ENCODE measurements at regions not wholly inside any gene's neighbourhood (a gene's known extent, or its start where the extent isn't known, plus 50 kb on each side); places are given as distances from the start of the nearest gene placed in this dataset.
"Not testable (repeated sequence)": the region's sequence is repeated elsewhere in the genome, so short reads cannot be mapped to it uniquely, and the experiment has no call there.

GRCh38 chr6:9851541-9852380, 563.1 kb downstream of the TFAP2A start:
- Mint-ChIP-seq H3K9me3 (peaks cover 34% of the 10 kb centered on the region), H3K4me1 (no peaks in the 10 kb centered on the region), H3K4me3 (no peak overlapping the region), H3K27me3 (no peaks in the 10 kb centered on the region), H3K27ac (no peak overlapping the region), H3K36me3 (no peaks in the 10 kb centered on the region)
- DNase-seq = no peak
- CTCF ChIA-PET = no interaction called here

DNA sequence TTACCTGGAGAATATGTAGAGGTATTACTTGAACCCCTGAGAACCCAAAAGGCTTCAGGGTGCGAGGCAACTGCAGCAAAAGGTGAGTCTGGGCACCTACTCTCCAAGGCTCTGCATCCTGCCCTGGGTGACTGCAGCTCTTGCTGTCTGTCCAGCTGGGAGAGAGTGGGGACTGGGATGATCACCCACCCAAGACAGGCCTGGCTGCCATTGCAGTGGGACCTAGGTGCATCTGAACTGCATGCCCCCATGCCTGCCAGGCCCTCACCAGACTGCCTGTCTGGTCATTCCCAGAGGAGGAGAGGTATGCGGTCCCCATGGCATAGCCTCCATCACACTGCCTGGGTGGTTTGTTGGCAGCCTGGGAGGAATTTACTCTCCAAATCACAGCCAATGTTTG, 563.9 kb downstream of the TFAP2A start:
- DNase-seq = no peak
- Mint-ChIP-seq H3K36me3 (no peaks in the 10 kb centered on the region), H3K27ac (no peak overlapping the region), H3K4me1 (no peaks in the 10 kb centered on the region), H3K9me3 (peaks cover 36% of the 10 kb centered on the region), H3K27me3 (no peaks in the 10 kb centered on the region), H3K4me3 (no peak overlapping the region)
- CTCF ChIA-PET = no interaction called here

DNA sequence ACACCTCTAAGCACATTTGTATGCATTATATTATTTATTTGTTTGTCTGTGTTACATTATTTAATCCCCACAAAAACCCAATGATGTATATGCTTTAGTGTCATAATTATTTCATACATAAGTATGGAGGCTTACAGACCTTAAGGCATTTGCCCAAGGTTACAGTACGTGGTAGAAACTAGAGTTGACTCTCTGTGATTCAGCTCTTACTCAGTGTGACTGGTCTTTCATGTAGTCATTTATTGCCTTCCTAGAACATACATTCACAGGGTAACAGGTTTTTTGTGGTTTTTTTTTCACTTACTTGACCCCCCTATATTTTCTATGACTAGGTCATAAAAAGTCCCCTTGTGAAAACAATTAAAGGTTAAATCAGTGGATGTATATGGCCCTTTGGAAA, 566.8 kb downstream of the TFAP2A start:
- Mint-ChIP-seq H3K9me3 (peaks cover 25% of the 10 kb centered on the region), H3K27me3 (no peaks in the 10 kb centered on the region), H3K36me3 (no peaks in the 10 kb centered on the region), H3K27ac (no peak overlapping the region), H3K4me3 (no peak overlapping the region), H3K4me1 (no peaks in the 10 kb centered on the region)
- no peak for DNase-seq
- CTCF ChIA-PET = no interaction called here

GRCh38 chr6:9841886-9842725, 572.8 kb downstream of the TFAP2A start:
- no peak overlapping the region for H3K27ac Mint-ChIP-seq
- H3K4me1 Mint-ChIP-seq = no peaks in the 10 kb centered on the region
- H3K27me3 Mint-ChIP-seq = no peaks in the 10 kb centered on the region
- DNase-seq = no peak
- peaks cover 13% of the 10 kb centered on the region for H3K9me3 Mint-ChIP-seq
- no peak overlapping the region for H3K4me3 Mint-ChIP-seq
- CTCF ChIA-PET = no interaction called here
- H3K36me3 Mint-ChIP-seq = no peaks in the 10 kb centered on the region

DNA sequence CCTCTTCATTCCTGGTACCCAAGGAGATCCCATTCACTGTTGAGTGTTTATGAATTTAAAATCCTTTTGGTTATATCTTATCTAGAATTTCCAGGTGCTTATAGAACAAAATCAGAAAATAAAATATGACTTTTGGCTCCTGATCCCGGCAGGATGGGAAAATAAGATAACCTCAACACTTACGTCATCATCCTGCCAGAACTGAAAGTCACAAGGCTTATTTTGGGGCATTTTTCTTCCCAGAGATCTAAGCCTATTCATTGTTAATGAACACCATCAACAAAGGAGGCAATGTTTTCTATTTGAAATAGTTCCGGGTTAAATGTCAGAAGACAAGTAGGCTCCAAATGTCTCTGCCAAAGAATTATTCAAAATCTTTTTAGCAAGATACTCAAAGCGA, 580.6 kb downstream of the TFAP2A start:
- Mint-ChIP-seq H3K4me3 (no peak overlapping the region), H3K27me3 (no peaks in the 10 kb centered on the region), H3K27ac (no peak overlapping the region), H3K36me3 (no peaks in the 10 kb centered on the region), H3K9me3 (peaks cover 9% of the 10 kb centered on the region), H3K4me1 (no peaks in the 10 kb centered on the region)
- DNase-seq = no peak
- CTCF ChIA-PET = no interaction called here

- H3K27me3 Mint-ChIP-seq = no peaks in the 10 kb centered on the region
- H3K4me3 Mint-ChIP-seq = no peak overlapping the region
- peaks cover 5% of the 10 kb centered on the region for H3K9me3 Mint-ChIP-seq
- H3K27ac Mint-ChIP-seq = no peak overlapping the region
- CTCF ChIA-PET = no interaction called here
- H3K4me1 Mint-ChIP-seq = no peaks in the 10 kb centered on the region
- DNase-seq = no peak
- H3K36me3 Mint-ChIP-seq = no peaks in the 10 kb centered on the region
Observed at GRCh38 chr6:9831783-9832182, 583.1 kb downstream of the TFAP2A start.

GRCh38 chr6:9830808-9831207, 584.1 kb downstream of the TFAP2A start:
- Mint-ChIP-seq H3K27me3 (no peaks in the 10 kb centered on the region), H3K4me1 (no peaks in the 10 kb centered on the region), H3K4me3 (no peak overlapping the region), H3K9me3 (peaks cover 3% of the 10 kb centered on the region), H3K27ac (no peak overlapping the region), H3K36me3 (no peaks in the 10 kb centered on the region)
- CTCF ChIA-PET = no interaction called here
- DNase-seq = no peak

- CTCF ChIA-PET = no interaction called here
- Mint-ChIP-seq H3K4me3 (no peak overlapping the region), H3K36me3 (no peaks in the 10 kb centered on the region), H3K27me3 (no peaks in the 10 kb centered on the region), H3K9me3 (peaks cover 3% of the 10 kb centered on the region), H3K4me1 (no peaks in the 10 kb centered on the region), H3K27ac (no peak overlapping the region)
- DNase-seq = no peak
Observed at GRCh38 chr6:9825526-9825925, 589.3 kb downstream of the TFAP2A start.

DNA sequence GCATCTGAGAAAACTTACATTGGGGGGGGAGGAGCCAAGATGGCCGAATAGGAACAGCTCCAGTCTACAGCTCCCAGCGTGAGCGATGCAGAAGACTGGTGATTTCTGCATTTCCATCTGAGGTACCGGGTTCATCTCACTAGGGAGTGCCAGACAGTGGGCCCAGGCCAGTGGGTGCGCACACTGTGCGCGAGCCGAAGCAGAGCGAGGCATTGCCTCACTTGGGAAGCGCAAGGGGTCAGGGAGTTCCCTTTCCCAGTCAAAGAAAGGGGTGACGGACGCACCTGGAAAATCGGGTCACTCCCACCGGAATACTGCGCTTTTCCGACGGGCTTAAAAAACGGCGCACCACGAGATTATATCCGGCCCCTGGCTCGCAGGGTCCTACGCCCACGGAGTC, 604.1 kb downstream of the TFAP2A start:
- H3K27me3 Mint-ChIP-seq, H3K9me3 Mint-ChIP-seq, H3K27ac Mint-ChIP-seq, DNase-seq, H3K4me3 Mint-ChIP-seq, CTCF ChIA-PET, H3K36me3 Mint-ChIP-seq, H3K4me1 Mint-ChIP-seq: not testable (repeated sequence)

- CTCF ChIA-PET = no interaction called here
- H3K9me3 Mint-ChIP-seq = peaks cover 6% of the 10 kb centered on the region
- H3K36me3 Mint-ChIP-seq = no peaks in the 10 kb centered on the region
- H3K4me1 Mint-ChIP-seq = no peaks in the 10 kb centered on the region
- DNase-seq = no peak
- H3K4me3 Mint-ChIP-seq = no peak overlapping the region
- no peaks in the 10 kb centered on the region for H3K27me3 Mint-ChIP-seq
- no peak overlapping the region for H3K27ac Mint-ChIP-seq
Observed at GRCh38 chr6:9810286-9810685, 604.6 kb downstream of the TFAP2A start.

GRCh38 chr6:9806195-9806594, 608.7 kb downstream of the TFAP2A start:
- Mint-ChIP-seq H3K4me1 (no peaks in the 10 kb centered on the region), H3K9me3 (peaks cover 6% of the 10 kb centered on the region), H3K4me3 (no peak overlapping the region), H3K27ac (no peak overlapping the region), H3K27me3 (no peaks in the 10 kb centered on the region), H3K36me3 (no peaks in the 10 kb centered on the region)
- CTCF ChIA-PET = no interaction called here
- DNase-seq = no peak

- DNase-seq = no peak
- H3K27ac Mint-ChIP-seq = no peak overlapping the region
- H3K9me3 Mint-ChIP-seq = peaks cover 6% of the 10 kb centered on the region
- no peaks in the 10 kb centered on the region for H3K4me1 Mint-ChIP-seq
- no peaks in the 10 kb centered on the region for H3K27me3 Mint-ChIP-seq
- H3K36me3 Mint-ChIP-seq = no peaks in the 10 kb centered on the region
- no peak overlapping the region for H3K4me3 Mint-ChIP-seq
- CTCF ChIA-PET = no interaction called here
Observed at GRCh38 chr6:9801249-9801754, 613.6 kb downstream of the TFAP2A start.

DNA sequence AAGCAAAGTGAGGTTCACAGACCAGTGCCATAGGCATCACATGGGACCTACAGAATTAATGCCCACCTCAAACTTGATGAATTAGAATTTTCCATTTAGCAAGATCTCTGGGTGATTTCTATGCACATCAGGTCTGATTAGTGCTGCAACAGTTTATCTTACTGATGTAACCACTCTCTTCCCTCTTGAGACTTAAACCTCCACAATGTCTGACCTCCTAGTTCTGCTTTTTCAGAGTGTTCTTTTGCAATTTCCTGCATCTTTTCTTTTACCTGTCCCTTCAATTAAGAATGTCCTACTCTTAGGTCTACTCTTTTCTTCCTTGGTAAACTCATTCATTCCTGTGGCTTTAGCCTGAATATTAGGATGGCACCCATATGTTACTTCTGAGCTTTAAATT, 615.3 kb downstream of the TFAP2A start:
- Mint-ChIP-seq H3K27me3 (no peaks in the 10 kb centered on the region), H3K4me3 (no peak overlapping the region), H3K9me3 (peaks cover 2% of the 10 kb centered on the region), H3K27ac (no peak overlapping the region), H3K4me1 (no peaks in the 10 kb centered on the region), H3K36me3 (no peaks in the 10 kb centered on the region)
- no peak for DNase-seq
- CTCF ChIA-PET = no interaction called here

DNA sequence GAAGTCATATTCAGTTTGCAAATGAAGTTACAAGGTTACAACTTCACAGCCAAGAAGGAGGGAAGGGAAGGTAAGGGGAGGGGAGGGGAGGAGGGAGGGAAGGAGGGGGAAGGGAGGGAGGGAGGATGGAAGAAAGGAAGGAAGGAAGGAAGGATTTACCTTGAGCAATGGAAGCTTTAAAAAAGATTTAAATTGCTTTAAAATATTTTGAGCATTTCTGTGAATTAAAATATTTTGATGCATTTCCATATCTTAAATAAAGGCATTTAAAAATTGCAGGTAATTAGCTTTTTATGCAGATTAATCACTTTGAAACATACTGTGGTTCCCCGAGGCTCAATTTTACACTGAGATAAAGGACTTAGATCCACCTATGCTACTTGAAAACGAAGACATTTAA, 618.0 kb downstream of the TFAP2A start:
- Mint-ChIP-seq H3K27me3 (no peaks in the 10 kb centered on the region), H3K9me3 (peaks cover 2% of the 10 kb centered on the region), H3K4me3 (no peak overlapping the region), H3K4me1 (no peaks in the 10 kb centered on the region), H3K36me3 (no peaks in the 10 kb centered on the region), H3K27ac (no peak overlapping the region)
- CTCF ChIA-PET = interaction anchor here (0.6 to 1.2 kb wide), 2 partner anchors 10 to 26 kb away, joined by 3 read pairs; no protein-coding TSS in a partner anchor
- DNase-seq = no peak

GRCh38 chr6:9795880-9796279, 619.0 kb downstream of the TFAP2A start:
- no peak for DNase-seq
- CTCF ChIA-PET = no interaction called here
- H3K9me3 Mint-ChIP-seq = peaks cover 2% of the 10 kb centered on the region

More at GRCh38 chr6:9795880-9796279, 619.0 kb downstream of the TFAP2A start:
- Mint-ChIP-seq H3K27ac (no peak overlapping the region), H3K4me3 (no peak overlapping the region), H3K4me1 (no peaks in the 10 kb centered on the region), H3K27me3 (no peaks in the 10 kb centered on the region), H3K36me3 (no peaks in the 10 kb centered on the region)
